ENCODE measurements at regions not wholly inside any gene's neighbourhood (a gene's known extent, or its start where the extent isn't known, plus 50 kb on each side); places are given as distances from the start of the nearest gene placed in this dataset.
"Not testable (repeated sequence)": the region's sequence is repeated elsewhere in the genome, so short reads cannot be mapped to it uniquely, and the experiment has no call there.

DNA sequence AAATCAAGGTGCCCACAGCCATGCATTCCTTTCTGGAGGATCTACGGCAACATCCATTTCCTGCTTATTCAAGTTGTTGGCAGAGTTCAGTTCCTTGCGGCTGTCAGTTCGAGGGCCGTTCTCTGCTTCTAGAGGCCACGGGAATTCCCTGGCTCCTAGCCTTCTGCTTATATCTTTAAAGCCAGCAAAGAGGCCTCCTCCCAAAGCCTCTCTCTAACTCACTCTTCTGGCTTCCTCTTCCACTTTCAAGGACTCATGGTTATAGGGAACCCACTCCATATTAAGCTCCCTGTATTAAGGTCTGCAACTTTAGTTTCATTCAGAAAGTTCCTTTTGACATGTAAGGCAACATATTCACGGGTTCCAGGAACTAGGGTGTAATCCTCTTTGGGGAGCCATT, 150.1 kb upstream of the RMP24 start:
- ChIA-PET CTCF (no interaction called here), POLR2A (no interaction called here)

DNA sequence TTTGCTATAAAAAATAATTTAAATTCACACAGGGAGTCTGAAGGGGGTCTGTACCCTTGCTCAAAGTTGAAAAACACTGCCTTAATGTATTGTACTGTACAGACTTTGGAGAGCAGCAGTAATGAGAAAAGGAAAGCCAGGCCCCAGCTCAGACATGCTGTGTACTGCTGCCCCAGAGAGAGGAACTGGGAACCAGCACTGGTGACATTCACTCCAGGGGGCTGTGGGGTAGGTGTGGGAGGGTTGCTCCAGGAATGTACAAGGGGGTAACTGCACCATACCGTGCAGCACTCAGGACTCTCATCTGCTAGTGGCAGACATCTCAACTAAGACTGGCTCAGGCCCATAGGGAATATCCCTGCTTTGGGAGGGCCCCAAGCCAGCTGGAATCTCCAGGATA, 146.0 kb upstream of the RMP24 start:
- CTCF ChIA-PET, result no interaction called here
- POLR2A ChIA-PET, result no interaction called here

DNA sequence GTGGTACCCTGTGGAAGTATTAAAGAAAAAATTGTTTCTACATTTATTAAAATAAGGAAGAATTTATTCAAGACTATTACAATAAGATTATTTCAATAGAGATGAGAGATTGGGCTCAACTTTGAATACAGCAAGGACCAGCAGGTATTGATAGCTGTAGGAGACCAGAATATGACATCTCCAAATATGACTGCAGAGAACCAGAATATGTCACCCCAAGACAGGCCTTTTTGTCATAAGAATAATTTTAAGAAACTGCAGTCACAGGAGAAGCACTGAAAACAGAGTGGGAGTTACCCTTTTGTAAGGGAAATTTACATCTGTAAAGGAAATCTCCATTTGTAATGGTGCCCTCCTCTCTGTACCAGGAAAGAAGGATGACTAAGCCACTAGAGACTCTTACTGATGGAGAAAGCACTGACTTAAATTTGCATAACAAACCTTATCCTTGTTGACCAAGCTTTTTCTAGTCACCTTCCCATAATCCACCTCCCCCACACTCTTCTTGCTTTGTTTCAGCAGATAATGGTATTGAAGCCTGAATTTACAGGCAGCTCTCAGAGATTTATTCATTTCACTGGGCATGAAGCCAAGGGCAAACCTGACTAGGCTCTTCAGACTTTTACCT, 145.1 kb upstream of the RMP24 start:
- POLR2A ChIA-PET, result no interaction called here
- CTCF ChIA-PET, result no interaction called here

DNA sequence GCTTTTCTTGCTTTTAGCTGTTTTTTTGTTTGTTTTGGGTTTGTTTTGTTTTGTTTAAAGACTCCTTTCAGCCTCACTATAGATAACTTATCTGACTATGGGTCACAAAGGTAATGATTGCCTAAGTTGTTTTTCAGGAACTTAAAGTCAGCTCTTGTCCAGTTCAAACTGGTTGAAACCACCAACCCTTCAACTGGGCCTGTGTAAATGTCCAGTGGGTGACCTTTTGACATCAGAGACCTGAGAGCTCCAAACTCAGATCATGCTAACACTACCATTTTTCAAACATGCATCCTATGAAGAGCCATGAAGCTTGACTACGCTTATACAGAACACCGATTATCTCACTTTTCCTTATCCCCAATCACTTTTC, 144.6 kb upstream of the RMP24 start:
- ChIA-PET CTCF (no interaction called here), POLR2A (no interaction called here)

DNA sequence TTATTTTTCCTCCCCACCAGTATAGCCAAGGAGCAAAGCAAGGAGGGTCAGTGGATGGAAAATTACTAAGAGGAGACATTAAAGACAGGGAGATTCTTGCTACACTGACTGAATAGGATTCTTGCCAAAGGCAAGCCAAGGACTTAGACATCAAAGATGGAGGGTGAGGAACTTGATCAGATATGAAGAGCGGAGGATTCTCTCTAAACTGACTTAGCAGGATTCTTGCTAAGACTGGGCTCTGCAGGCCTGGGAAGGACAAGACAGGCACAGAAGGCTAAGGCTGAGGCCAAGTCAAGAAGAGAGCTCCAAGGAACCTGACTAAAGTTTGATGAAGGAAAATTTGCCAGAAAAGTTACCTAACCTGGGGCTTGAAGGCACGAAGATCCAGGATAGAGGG, 143.9 kb upstream of the RMP24 start:
- ChIA-PET POLR2A (no interaction called here), CTCF (no interaction called here)

DNA sequence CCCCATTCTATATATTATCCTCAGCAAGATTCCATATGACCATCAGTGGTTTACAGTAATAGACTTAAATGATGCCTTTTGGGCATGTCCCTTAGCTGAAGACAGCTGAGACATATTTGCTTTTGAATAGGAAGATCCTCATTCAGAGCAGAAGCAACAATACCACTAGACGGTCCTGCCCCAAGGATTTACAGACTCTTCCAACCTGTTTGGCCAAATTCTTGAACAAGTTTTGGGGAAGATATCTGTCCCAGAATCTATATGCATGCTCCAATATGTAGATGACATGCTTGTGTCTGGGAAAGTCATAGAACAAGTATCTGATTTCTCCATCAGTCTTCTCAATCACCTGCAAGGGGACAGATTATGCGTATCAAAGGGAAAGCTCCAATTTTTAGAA, 137.1 kb upstream of the RMP24 start:
- CTCF ChIA-PET, result no interaction called here
- POLR2A ChIA-PET, result no interaction called here

DNA sequence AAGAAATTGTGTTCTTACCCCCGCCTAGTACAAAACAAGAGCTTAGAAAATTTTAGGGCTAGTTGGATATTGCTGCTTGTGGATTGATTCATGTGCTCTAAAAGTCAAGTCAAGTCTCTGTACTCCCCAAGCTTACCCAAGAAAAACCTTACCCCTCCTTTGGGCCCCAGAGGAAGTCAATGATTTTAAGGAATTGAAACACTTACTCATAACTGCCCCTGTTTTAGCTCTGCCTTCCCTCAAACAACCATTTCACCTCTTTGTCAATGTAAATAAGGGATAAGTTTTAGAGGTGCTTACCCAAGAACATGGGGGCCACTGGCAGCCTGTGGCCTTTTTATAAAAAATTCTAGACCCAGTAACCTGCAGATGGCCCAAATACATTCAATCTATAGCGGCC, 136.6 kb upstream of the RMP24 start:
- CTCF ChIA-PET, result no interaction called here
- POLR2A ChIA-PET, result no interaction called here

DNA sequence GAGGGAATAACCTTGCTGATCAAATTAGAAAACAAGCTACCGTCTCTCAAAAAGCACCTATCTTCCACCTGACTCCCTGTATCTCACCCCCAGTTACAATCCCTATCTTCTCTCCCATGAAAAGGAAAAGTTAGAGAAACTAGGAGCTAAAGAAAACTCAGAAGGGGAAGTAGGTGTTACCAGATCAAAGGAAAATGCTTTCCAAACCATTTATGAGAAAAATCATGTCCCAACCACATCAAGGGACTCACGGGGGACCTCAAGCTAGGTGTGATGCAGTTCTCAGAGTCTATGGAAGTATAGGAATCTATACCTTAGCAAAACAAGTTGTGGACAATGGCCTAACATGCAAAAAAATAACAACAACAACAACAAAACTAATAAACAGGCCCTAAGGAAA, 135.5 kb upstream of the RMP24 start:
- ChIA-PET POLR2A (no interaction called here), CTCF (no interaction called here)

DNA sequence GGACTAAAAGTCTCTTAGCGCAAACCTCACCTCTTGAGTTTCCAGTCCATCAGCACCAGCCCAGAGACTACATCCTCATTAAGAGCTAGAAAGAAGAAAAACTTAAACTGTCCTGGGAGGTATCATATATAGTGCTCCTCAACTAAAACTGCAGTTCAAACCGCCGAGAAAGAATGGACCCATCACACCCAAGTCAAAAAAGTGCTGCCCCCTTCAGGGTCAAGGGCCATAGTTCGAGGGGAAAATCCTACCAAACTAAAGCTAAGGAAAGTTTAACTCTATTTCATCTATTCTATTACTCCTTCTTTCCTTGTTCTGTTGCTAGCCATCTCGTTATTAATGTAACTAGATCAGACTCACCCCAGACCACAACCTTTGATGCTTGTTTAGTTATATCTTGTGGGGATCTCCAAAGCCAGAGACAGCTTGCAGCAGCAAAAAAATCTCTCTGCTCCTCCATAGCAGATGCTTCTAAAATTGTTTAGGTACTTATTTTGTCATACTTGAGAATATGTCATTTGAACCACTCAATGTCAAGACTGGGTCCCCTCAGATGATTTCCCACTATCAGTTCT, 134.5 kb upstream of the RMP24 start:
- ChIA-PET CTCF (no interaction called here), POLR2A (no interaction called here)

DNA sequence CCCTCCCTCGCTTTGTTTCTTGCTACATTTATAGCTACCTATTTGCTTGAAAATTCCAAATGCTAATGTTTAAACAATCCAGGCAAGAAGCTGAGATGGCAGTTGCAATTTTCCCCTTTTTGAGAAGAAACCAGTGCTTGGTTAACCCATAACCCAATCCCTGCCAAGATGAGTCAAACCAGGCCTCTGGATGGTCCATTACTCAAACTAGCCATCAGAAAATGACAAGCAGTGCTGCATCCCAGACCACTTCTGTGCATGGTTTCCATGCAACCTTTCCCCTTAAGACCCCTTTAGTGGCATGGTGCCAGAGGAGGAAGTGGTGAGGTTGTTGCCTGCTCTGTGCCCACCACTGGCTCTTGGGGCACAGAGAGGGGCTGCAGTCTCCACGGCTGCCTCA, 131.2 kb upstream of the RMP24 start:
- POLR2A ChIA-PET, result no interaction called here
- CTCF ChIA-PET, result no interaction called here

DNA sequence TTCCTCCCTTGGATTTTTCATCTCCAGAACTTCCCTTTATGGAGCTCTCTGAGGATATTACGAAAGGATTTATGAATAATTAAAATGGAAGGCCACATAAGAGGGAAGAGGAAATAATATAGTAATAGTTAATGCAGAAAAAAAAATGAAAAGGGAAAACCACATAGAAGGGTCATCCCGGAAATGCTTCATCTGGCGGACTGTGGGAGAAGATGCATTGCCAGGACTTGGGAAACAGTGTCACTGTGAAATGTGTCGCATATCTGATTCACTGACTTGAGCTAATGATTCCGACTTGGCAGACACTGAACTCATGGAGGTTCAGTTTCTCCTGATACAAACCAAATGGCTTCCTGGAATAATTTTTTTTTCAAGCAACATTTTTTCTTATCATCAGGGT, 129.9 kb upstream of the RMP24 start:
- ChIA-PET POLR2A (no interaction called here), CTCF (interaction anchor here (0.7 kb wide), 1 partner anchor 79 kb away, joined by 3 read pairs; no protein-coding TSS in a partner anchor)

DNA sequence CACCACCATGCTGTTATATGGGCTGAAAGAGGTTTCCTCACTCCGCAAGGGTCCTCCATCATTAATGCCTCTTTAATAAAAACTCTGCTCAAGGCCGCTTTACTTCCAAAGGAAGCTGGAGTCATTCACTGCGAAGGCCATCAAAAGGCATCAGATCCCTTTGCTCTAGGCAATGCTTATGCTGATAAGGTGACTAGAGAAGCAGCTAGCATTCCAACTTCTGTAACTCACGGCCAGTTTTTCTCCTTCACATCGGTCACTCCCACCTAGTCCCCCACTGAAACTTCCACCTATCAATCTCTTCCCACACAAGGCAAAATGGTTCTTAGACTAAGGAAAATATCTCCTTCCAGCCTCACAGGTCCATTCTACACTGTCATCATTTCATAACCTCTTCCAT, 124.2 kb upstream of the RMP24 start:
- POLR2A ChIA-PET, CTCF ChIA-PET: not testable (repeated sequence)

DNA sequence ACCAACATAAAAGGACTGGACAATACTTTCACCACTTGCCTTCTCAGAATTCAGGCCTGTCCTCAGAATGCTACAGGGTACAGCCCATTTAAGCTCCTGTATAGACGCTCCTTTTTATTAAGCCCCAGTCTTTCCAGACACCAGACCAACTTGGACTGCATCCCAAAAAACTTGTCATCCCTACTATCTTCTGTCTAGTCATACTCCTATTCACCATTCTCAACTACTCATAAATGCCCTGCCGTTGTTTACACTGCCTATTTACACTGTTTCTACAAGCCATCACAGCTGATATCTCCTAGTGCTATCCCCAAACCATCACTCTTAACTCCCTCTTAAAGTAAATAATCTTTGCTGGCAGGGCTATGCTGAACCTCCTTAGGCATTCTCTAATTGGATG, 123.2 kb upstream of the RMP24 start:
- CTCF ChIA-PET, POLR2A ChIA-PET: not testable (repeated sequence)

DNA sequence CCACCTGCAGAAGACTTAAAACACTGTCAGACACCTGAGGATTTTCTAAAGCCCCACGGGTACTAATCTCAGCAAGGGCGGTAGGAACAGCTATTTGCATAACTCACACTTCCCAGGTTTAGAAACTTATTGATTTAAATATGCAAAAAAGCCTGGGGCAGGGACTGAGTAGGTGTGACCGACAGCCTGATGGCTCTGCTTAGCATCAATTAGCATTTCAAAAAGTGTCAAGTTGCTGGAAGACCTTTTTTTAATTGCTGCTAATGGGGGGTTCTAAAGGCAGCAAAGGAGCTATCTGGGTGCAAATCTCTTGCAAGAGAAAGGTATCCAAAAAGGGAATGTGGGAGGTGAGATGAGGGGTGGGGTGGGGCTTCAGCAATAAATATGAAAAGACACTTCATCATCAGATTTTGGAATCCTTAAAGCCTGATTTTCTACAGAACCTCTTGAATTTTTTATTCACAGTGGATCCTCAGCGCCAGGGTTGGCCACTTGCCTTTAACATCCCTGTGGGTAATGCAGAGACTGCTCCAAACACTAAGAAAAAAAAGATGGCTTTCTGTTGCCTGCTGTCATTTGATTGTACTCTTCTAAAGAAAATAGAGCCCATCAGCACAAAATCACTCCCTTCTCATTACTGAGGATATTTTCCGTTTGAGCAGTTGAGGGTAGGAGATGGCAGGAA, 121.1 kb upstream of the RMP24 start:
- ChIA-PET POLR2A (no interaction called here), CTCF (no interaction called here)

DNA sequence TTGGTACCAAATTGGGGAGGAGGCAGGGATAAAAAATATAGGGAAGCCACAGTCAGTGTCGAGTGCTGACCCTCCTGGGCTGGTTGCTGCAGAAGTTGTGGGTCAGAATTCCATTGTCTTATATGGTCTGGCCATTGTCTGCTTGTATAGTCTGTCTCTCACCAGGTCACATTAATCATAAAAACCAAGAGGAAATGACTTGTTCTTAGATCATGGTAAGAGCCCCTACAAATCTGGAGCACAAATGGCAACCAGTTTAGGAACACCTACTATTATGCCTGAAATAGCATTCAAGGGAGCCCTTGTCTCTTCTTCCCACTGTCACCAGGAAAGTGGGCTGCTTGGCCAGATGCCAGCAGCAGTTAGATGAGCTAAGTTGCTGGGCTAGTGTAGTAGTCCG, 119.7 kb upstream of the RMP24 start:
- POLR2A ChIA-PET, result no interaction called here
- CTCF ChIA-PET, result no interaction called here

DNA sequence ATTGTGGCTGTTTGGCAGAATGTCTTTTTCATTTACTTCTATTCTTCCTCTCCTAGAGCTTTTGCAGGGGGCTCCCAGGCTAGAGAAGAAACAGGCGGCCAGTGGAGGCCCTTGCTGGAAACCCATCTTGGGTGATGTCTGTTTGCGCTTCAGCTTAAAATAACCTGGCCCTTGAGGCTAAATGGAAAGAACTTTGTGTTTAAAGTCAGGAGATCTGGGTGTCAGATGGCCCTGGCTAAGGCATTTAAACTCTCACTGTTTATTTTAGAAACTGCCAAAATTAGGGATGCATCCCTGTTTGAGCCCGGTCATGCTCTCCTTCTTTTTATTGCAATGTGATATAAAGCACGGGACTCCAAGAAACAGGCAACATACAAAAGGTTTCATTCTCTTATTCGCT, 118.4 kb upstream of the RMP24 start:
- POLR2A ChIA-PET, result no interaction called here
- CTCF ChIA-PET, result no interaction called here

DNA sequence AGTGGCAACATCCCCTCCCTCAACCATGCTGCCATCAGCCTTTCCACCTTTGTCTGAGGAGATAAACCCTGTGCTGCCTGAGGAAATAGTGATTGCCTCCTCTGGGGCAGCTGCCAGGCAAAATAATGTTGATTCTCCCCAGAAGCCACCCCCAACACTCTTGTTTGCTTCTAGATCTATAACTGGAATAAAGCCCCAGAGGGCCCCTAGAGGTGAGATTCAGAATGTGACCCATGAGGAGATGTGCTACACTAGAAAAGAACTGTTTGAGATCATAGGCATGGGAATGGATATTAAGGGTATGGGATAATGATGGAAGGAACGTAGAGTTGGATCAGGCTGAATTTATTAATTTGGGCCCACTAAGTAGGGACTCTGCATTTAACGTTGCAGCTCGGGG, 116.3 kb upstream of the RMP24 start:
- CTCF ChIA-PET, result no interaction called here
- POLR2A ChIA-PET, result no interaction called here

DNA sequence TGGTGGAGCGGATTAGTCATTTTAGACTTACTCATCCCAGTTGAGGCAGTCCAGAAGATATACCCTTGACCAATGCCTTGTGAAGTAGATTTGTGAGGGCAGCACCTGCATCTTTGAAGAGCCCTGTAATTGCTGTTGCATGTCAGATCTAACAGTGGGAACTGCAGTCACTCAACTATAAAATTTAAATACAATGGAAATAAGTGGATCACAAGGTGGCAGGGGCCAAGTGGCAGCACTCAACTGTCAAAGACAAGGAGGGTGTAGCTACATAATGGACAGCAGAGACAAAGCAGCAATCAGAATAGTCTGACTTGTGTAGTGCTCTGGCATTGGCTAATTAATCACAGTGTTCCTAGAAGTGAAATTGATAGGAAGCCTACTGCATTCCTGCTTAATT, 115.8 kb upstream of the RMP24 start:
- POLR2A ChIA-PET, CTCF ChIA-PET: not testable (repeated sequence)

DNA sequence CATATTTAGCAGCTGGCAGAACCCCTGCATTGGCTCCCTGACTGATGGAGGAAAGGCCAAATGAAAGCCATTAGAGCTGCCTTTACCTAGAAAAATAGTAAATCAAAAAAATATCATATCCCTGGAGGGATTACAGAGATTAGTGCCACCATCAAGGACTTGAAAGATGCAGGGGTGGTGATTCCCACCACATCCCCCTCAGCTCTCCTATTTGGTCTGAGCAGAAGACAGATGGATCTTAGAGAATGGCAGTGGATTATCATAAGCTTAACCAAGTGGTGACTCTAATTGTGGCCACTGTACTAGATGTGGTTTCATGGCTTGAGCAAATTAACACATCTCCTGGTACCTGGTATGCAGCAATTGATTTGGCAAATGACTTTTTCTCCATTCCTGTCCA, 114.9 kb upstream of the RMP24 start:
- POLR2A ChIA-PET, CTCF ChIA-PET: not testable (repeated sequence)

DNA sequence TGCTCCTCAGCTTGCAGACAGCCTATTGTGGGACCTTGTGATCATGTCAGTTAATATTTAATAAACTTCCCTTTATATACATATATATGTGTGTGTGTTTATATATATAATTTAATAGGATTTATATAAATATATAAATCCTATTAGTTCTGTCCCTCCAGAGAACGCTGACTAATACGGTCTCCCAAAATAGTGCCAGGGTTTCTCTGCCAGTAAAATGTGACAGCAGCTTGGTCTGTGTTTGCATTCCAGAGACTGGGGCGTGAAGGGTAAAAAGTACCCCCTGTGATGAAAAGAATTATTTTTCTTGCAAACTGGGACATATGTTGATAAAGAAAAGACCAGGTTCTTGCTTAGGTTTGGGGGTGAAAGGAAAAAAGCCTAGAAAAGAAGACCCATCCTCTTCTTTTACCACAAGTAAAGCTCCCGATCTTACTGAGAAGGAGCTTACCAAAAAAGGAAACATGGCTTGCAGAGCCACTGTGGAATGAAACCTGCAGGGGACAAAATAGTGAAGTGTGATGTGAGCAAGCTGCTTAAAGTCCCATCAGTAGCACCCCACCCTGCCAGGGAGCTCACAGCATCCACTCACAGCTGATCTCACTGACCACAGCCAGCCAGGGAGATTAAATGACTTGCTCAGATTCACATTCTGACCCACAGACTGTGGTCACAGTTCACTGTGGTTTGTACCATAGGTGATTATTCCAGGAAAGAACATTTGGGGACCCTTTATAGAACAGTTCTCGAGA, 110.9 kb upstream of the RMP24 start:
- CTCF ChIA-PET, result no interaction called here
- POLR2A ChIA-PET, result no interaction called here

DNA sequence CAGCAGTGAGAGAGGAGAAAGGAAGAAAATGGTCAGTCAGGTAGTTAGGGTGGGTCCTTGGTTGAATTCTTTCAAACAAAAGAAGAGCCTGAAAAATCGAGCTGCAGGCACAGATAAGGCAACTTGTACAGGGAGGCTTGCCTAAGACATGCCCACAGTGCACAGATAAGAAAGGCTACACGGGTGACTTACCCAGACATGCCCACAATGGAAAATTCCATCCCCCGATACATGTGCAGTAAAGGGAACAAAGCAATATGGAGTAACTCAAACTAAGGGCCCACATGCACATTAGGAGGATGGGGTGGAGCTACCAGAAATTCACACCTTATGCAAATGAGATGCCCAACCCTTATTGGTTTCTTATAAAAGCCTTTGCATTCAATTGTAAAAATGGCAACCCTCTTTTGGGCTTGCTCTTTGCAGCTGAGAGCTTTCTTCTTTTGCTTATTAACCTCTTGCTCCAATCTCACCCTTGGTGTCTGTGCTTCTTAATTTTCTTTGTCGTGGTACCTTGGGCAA, 110.3 kb upstream of the RMP24 start:
- POLR2A ChIA-PET, result no interaction called here
- CTCF ChIA-PET, result no interaction called here

All from activated CD8-positive, alpha-beta memory T cell treated with anti-CD3 and anti-CD28 coated beads for 36 hours (primary cell).